Glomerular endothelial cell (primary cell): ENCODE measurements at regions not wholly inside any gene's neighbourhood (a gene's known extent, or its start where the extent isn't known, plus 50 kb on each side); places are given as distances from the start of the nearest gene placed in this dataset.
"Not testable (repeated sequence)": the region's sequence is repeated elsewhere in the genome, so short reads cannot be mapped to it uniquely, and the experiment has no call there.

Experiments used
- DNase-seq: peaks from one replicate; pipeline ENCODE4 v3.0.0-alpha.2; 2011; ENCODE audit warnings: low read depth, low spot score; ENCODE audit errors: extremely low read depth

GRCh38 chr11:35046681-35047080 is 92.3 kb upstream of the CD44 start:
- DNase-seq = no peak

GRCh38 chr11:35047179-35047578 is 91.8 kb upstream of the CD44 start:
- no peak for DNase-seq

- no peak for DNase-seq
These were observed 91.2 kb upstream of the CD44 start for GRCh38 chr11:35047769-35048168.

- DNase-seq = not testable (repeated sequence)
These were observed 90.6 kb upstream of the CD44 start for GRCh38 chr11:35048346-35048745.

GRCh38 chr11:35049859-35050531 is 89.0 kb upstream of the CD44 start:
- no peak for DNase-seq

GRCh38 chr11:35050541-35050995 is 88.4 kb upstream of the CD44 start:
- DNase-seq = no peak

- no peak for DNase-seq
These were observed 82.4 kb upstream of the CD44 start for GRCh38 chr11:35056391-35057093.

- DNase-seq = no peak
These were observed 80.9 kb upstream of the CD44 start for GRCh38 chr11:35057926-35058668.

GRCh38 chr11:35058669-35059434 is 80.1 kb upstream of the CD44 start:
- DNase-seq = no peak

GRCh38 chr11:35061516-35062440 is 77.2 kb upstream of the CD44 start:
- DNase-seq = no peak

GRCh38 chr11:35063488-35063931 is 75.5 kb upstream of the CD44 start:
- DNase-seq = no peak

- no peak for DNase-seq
These were observed 74.7 kb upstream of the CD44 start for GRCh38 chr11:35064114-35064800.

- DNase-seq = no peak
These were observed 73.4 kb upstream of the CD44 start for GRCh38 chr11:35065566-35065965.

GRCh38 chr11:35066030-35066429 is 72.9 kb upstream of the CD44 start:
- no peak for DNase-seq

- DNase-seq = no peak
These were observed 72.1 kb upstream of the CD44 start for GRCh38 chr11:35066783-35067423.

- no peak for DNase-seq
These were observed 67.2 kb upstream of the CD44 start for GRCh38 chr11:35071722-35072121.

GRCh38 chr11:35073691-35074419 is 65.1 kb upstream of the CD44 start:
- no peak for DNase-seq
